GM18498 (cell line): ENCODE measurements at regions not wholly inside any gene's neighbourhood (a gene's known extent, or its start where the extent isn't known, plus 50 kb on each side); places are given as distances from the start of the nearest gene placed in this dataset.

ENCODE experiments used
- ATAC-seq: cut with Tn5 transposase; IDR thresholded peaks from one replicate; pipeline ENCODE4 v1.9.1; 2021; ENCODE audit warnings: mild to moderate bottlenecking, moderate library complexity; ENCODE audit not compliant: unreplicated experiment

- ATAC-seq, result no peak
Measured at GRCh38 chr18:24926649-24927048, 425.3 kb downstream of the ZNF521 start.

- ATAC-seq, result no peak
Measured at GRCh38 chr18:24928301-24928878, 423.6 kb downstream of the ZNF521 start.

- ATAC-seq, result no peak
Measured at GRCh38 chr18:24930478-24930877, 421.5 kb downstream of the ZNF521 start.

- no peak for ATAC-seq
Measured at GRCh38 chr18:24930971-24931370, 421.0 kb downstream of the ZNF521 start.

- no peak for ATAC-seq
Measured at GRCh38 chr18:24933345-24933744, 418.6 kb downstream of the ZNF521 start.

GRCh38 chr18:24934258-24934932 is 417.6 kb downstream of the ZNF521 start:
- no peak for ATAC-seq

GRCh38 chr18:24935008-24935407 is 417.0 kb downstream of the ZNF521 start:
- no peak for ATAC-seq

- no peak for ATAC-seq
Measured at GRCh38 chr18:24935896-24936295, 416.1 kb downstream of the ZNF521 start.

- no peak for ATAC-seq
Measured at GRCh38 chr18:24936691-24937090, 415.3 kb downstream of the ZNF521 start.

- ATAC-seq, result no peak
Measured at GRCh38 chr18:24937639-24938275, 414.2 kb downstream of the ZNF521 start.

GRCh38 chr18:24940416-24940815 is 411.6 kb downstream of the ZNF521 start:
- no peak for ATAC-seq

- no peak for ATAC-seq
Measured at GRCh38 chr18:24941174-24941951, 410.6 kb downstream of the ZNF521 start.

GRCh38 chr18:24942144-24942543 is 409.8 kb downstream of the ZNF521 start:
- no peak for ATAC-seq

GRCh38 chr18:24947521-24948305 is 404.3 kb downstream of the ZNF521 start:
- ATAC-seq, result no peak

- no peak for ATAC-seq
Measured at GRCh38 chr18:24949908-24950307, 402.1 kb downstream of the ZNF521 start.

- no peak for ATAC-seq
Measured at GRCh38 chr18:24954341-24954740, 397.6 kb downstream of the ZNF521 start.

GRCh38 chr18:24958001-24958400 is 394.0 kb downstream of the ZNF521 start:
- no peak for ATAC-seq

GRCh38 chr18:24959051-24959476 is 392.9 kb downstream of the ZNF521 start:
- no peak for ATAC-seq

- peak; percentile 79 for ATAC-seq
Measured at GRCh38 chr18:24964216-24964615, 387.8 kb downstream of the ZNF521 start.

GRCh38 chr18:24968238-24968775 is 383.7 kb downstream of the ZNF521 start:
- no peak for ATAC-seq
